Vagina (tissue), 2 donors: ENCODE measurements at regions not wholly inside any gene's neighbourhood (a gene's known extent, or its start where the extent isn't known, plus 50 kb on each side); places are given as distances from the start of the nearest gene placed in this dataset.

Experiments
- DNase-seq, 2 donors: peaks; one replicate each; pipeline ENCODE4 v3.0.0-alpha.2; 2017; ENCODE audit errors: extremely low spot score in 2 of 2
- H3K27ac ChIP-seq: fragments of 200-600 bp; sonication (generic); one replicate; pipeline ENCODE4 v1.5.1; 2019
- H3K27me3 ChIP-seq: fragments of 200-600 bp; sonication (generic); one replicate; pipeline ENCODE4 v1.5.1; 2019
- H3K36me3 ChIP-seq, 2 donors: fragments of 200-600 bp; sonication (generic); one replicate each; pipeline ENCODE4 v1.5.1; 2017 to 2019
- H3K4me1 ChIP-seq: fragments of 200-600 bp; sonication (generic); one replicate; pipeline ENCODE4 v1.5.1; 2019
- H3K4me3 ChIP-seq, 2 donors: fragments of 200-600 bp; sonication (generic); 1 replicate in 1 of 2; 2 replicates in 1 of 2; pipeline ENCODE4 v1.5.1; 2016 to 2019
- H3K9me3 ChIP-seq: fragments of 200-600 bp; sonication (generic); one replicate; pipeline ENCODE4 v1.5.1; 2019
- POLR2A ChIP-seq, 2 donors: fragments of 450-650 bp; IDR thresholded peaks; one replicate each; pipeline ENCODE4 v1.6.1; 2017; ENCODE audit warnings: antibody characterized with exemption in 2 of 2, mild to moderate bottlenecking in 2 of 2, moderate library complexity in 2 of 2
- POLR2AphosphoS5 ChIP-seq, 2 donors: sonication (generic); formaldehyde crosslinking; IDR thresholded peaks; one replicate each; pipeline ENCODE4 v1.9.0; 2017; ENCODE audit warnings: antibody characterized with exemption in 2 of 2, mild to moderate bottlenecking in 2 of 2, low read depth in 1 of 2; ENCODE audit not compliant: insufficient read depth in 1 of 2
- intact Hi-C: fragments of 100-400 bp; cut with DNase I; formaldehyde crosslinking; loops from one replicate; pipeline ENCODE4 v1.15.1; 2023
- TF ChIP-seq, protein P1 (sequence below), 3 experiments: fragments of 450-650 bp in 2 of 3; fragments of 200-600 bp in 1 of 3; sonication (generic) in 1 of 3; IDR thresholded peaks; one replicate each; pipeline ENCODE4 v1.5.1; 2017 to 2019; ENCODE audit warnings: antibody characterized with exemption in 3 of 3, mild to moderate bottlenecking in 2 of 3, moderate library complexity in 2 of 3

DNA sequence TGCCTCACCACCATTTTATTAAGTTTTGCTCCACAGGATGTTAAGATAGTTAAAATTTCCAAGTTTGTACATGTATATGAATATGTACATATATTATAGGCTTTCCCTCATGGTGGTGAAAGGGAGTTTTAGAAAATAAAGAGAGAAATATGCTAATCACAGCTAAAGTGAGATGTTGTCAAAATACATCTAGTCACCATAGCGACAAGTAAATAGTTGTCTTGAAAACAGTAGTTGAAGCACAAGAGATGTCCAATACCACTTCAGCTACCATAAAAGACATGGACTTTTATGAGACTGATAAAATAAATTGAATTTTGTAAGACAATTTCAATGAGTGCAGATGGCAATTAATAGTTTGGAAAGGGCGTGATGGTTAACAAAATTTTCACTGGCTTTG is 1600.0 kb downstream of the BRINP3 start:
- H3K27me3 ChIP-seq: no peaks in the 10 kb centered on the region
- no peaks in the 10 kb centered on the region for H3K36me3 ChIP-seq
- no peaks in the 10 kb centered on the region for H3K4me1 ChIP-seq
- H3K4me3 ChIP-seq: no peak overlapping the region
- TF ChIP-seq, protein P1, sequence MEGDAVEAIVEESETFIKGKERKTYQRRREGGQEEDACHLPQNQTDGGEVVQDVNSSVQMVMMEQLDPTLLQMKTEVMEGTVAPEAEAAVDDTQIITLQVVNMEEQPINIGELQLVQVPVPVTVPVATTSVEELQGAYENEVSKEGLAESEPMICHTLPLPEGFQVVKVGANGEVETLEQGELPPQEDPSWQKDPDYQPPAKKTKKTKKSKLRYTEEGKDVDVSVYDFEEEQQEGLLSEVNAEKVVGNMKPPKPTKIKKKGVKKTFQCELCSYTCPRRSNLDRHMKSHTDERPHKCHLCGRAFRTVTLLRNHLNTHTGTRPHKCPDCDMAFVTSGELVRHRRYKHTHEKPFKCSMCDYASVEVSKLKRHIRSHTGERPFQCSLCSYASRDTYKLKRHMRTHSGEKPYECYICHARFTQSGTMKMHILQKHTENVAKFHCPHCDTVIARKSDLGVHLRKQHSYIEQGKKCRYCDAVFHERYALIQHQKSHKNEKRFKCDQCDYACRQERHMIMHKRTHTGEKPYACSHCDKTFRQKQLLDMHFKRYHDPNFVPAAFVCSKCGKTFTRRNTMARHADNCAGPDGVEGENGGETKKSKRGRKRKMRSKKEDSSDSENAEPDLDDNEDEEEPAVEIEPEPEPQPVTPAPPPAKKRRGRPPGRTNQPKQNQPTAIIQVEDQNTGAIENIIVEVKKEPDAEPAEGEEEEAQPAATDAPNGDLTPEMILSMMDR (IDR thresholded peaks at IDR 0.05): no peak
- TF ChIP-seq POLR2A (IDR thresholded peaks at IDR 0.05) (no peak), POLR2AphosphoS5 (IDR thresholded peaks at IDR 0.05; ENCODE audit: insufficient read depth in 1 of 2, low read depth in 1 of 2) (no peak)
- no peak overlapping the region for H3K27ac ChIP-seq
- no peak for DNase-seq
- intact Hi-C loops: no loop called here
- no peaks in the 10 kb centered on the region for H3K9me3 ChIP-seq

- DNase-seq: no peak
- TF ChIP-seq, protein P1 (IDR thresholded peaks at IDR 0.05): no peak
- TF ChIP-seq POLR2AphosphoS5 (IDR thresholded peaks at IDR 0.05; ENCODE audit: insufficient read depth in 1 of 2, low read depth in 1 of 2) (no peak), POLR2A (IDR thresholded peaks at IDR 0.05) (no peak)
- intact Hi-C loops: no loop called here
- Histone ChIP-seq H3K27me3 (no peaks in the 10 kb centered on the region), H3K27ac (no peak overlapping the region), H3K4me1 (no peaks in the 10 kb centered on the region), H3K9me3 (no peaks in the 10 kb centered on the region), H3K36me3 (no peaks in the 10 kb centered on the region), H3K4me3 (no peak overlapping the region)
Observed at GRCh38 chr1:188888386-188888785, 1589.3 kb downstream of the BRINP3 start.

DNA sequence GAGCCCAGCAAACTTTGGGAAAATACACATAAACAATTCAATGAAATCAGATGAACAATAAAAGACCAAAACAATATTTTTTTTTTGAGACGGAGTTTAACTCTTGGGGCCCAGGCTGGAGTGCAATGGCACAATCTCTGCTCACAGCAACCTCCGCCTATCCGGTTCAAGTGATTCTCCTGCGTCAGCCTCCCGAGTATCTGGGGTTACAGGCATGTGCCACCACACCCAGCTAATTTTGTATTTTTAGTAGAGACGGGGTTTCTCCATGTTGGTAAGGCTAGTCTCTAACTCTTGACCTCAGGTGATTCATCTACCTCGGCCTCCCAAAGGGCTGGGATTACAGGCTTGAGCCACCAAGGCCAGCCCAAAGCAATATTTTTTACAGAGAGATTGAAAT is 1588.5 kb downstream of the BRINP3 start:
- H3K4me3 ChIP-seq: no peak overlapping the region
- H3K4me1 ChIP-seq: no peaks in the 10 kb centered on the region
- no peaks in the 10 kb centered on the region for H3K27me3 ChIP-seq
- H3K36me3 ChIP-seq: no peaks in the 10 kb centered on the region
- DNase-seq: no peak
- H3K27ac ChIP-seq: no peak overlapping the region
- H3K9me3 ChIP-seq: no peaks in the 10 kb centered on the region
- intact Hi-C loops: no loop called here
- no peak for TF ChIP-seq POLR2A (IDR thresholded peaks at IDR 0.05)
- TF ChIP-seq, protein P1 (IDR thresholded peaks at IDR 0.05): no peak
- TF ChIP-seq POLR2AphosphoS5 (IDR thresholded peaks at IDR 0.05; ENCODE audit: insufficient read depth in 1 of 2, low read depth in 1 of 2): no peak

DNA sequence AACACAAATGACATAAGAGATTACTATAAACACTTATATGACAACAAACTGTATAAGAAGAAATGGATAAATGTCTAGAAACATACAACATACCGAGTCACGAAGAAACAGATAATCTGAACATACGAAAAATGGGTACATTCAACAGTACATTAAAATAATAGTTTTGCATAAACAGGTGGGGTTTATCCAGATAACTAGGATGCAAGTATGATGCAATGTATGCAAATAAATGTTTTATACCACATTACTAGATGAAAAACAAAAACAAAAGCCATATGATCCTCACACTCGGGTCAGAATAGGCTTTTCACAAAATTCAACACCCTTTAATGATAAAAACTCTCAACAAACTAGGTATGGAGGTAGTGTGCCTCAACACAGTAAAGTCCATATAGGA is 1585.7 kb downstream of the BRINP3 start:
- no peaks in the 10 kb centered on the region for H3K27me3 ChIP-seq
- H3K36me3 ChIP-seq: no peaks in the 10 kb centered on the region
- intact Hi-C loops: no loop called here
- H3K27ac ChIP-seq: no peak overlapping the region
- no peak overlapping the region for H3K4me3 ChIP-seq
- no peaks in the 10 kb centered on the region for H3K9me3 ChIP-seq
- no peak for DNase-seq
- TF ChIP-seq POLR2AphosphoS5 (IDR thresholded peaks at IDR 0.05; ENCODE audit: insufficient read depth in 1 of 2, low read depth in 1 of 2) (no peak), POLR2A (IDR thresholded peaks at IDR 0.05) (no peak)
- TF ChIP-seq, protein P1 (IDR thresholded peaks at IDR 0.05): no peak
- no peaks in the 10 kb centered on the region for H3K4me1 ChIP-seq

DNA sequence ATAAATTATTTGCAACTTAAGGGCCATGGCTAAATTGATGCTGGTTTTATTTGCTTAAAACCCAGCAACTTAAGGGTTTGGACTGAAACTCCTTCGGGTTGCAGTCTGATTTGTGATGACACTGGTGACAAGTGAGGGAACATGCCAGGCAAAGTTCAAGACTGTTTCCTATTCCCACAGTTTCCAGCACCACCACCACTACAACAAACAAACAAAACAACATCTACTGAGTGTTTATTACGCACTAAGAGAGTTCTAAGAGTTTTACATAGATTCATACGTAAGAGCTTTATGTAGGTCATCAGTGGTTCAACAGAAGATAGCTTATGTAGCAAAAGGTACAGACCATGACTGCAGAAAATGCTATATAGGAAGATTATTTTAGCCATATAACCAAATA is 1582.1 kb downstream of the BRINP3 start:
- no peak for DNase-seq
- no peak for TF ChIP-seq POLR2A (IDR thresholded peaks at IDR 0.05)
- TF ChIP-seq, protein P1 (IDR thresholded peaks at IDR 0.05): no peak
- TF ChIP-seq POLR2AphosphoS5 (IDR thresholded peaks at IDR 0.05; ENCODE audit: insufficient read depth in 1 of 2, low read depth in 1 of 2): no peak
- Histone ChIP-seq H3K27me3 (no peaks in the 10 kb centered on the region), H3K4me1 (no peaks in the 10 kb centered on the region), H3K36me3 (no peaks in the 10 kb centered on the region), H3K4me3 (no peak overlapping the region), H3K9me3 (no peaks in the 10 kb centered on the region), H3K27ac (no peak overlapping the region)
- intact Hi-C loops: no loop called here
